AML-193 (cell line): ENCODE measurements at regions not wholly inside any gene's neighbourhood (a gene's known extent, or its start where the extent isn't known, plus 50 kb on each side); places are given as distances from the start of the nearest gene placed in this dataset.

Experiments
- DNase-seq, 2 experiments: peaks; one replicate each; lab custom pipeline; 2025; lab: John Stamatoyannopoulos, UW

DNA sequence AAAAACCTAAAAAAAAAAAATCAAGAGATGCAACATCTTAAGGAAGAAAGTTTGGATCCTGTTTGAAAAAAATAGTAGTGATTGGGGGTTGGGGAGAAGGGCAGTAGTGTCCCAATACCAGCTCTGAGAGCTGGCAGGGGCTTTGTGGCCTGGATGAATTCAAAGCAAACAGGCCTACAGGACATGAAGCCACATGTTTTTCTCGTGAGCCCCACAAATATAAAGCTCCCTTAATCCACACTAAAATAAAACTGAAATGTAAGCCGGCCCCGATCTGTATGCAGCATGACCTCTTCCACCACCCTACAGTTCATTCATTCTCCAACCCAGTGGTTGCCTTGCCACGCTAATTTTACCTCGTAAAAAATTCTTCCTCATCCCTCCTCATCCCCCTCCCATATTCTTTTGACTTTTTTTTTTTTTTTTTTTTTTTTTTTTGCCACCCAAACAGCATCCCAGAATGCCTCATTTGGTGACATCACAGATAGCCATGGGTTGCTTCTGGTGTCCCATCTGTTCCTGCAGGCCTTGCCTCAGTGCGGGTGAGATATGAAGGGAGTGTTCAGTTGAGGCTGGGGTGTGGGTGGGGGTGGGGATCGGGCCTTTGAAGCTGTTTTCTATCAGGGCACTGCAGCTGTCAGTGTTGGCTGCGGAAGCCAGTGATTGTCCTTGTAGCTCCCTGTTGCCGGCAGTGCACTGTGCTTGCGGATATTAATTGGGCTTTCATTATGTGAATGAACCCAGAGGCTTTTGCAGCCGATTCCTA, 81.6 kb upstream of the NFIB start:
- DNase-seq: no peak

DNA sequence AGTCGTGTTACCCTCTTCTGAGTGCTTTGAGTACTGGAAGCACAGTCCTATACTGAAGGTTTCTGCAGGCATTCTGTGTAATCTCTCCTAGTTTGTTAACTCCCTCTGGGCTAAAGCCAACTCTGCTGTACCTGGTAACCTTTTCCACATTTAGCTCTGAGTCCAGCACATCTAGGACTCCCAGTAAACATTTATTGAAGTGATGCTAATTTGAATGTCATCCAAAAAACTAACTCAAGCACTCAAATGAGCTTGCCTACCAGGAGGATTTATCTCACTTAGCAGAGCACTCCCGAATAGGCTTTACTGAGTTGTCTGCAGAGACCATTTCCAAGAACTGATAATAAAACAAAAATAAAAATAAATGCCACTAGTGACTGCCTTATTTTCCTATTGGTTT, 79.5 kb upstream of the NFIB start:
- no peak for DNase-seq

DNA sequence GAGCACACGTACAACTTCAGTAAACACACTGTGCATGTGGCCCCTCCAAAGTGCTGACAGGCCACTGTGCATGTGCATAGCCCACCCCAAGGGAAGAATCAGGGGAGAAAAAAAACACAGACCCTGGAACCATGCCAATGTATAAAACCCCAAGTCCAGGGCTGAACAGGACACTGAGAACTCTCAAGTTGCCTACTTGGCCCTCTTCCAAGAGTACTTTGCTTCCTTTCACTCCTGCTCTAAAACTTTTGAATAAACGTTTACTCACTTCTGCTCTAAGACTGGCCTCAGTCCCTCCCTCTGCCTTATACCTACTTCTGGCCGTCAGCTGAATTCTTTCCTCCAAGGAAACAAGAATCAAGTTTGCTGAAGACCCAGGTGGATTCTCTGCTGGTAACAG, 77.7 kb upstream of the NFIB start:
- DNase-seq: no peak

DNA sequence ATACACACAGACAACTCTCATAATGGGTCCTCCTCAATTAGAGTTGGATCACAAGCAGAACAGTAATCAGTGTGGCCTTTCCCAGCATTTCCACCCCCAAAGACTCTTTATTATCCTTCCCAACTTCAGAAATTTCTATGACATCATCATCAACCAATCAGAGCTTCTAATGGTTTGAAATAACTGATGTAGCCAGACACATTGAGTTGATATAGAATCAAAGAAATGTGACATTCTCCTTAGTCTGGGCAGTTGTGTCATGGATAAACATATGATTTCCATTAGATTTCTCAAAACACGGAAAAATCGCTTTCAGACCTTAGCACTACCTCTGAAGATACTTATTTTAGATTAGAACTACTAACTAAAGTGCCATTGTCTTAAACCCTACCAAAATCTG, 75.7 kb upstream of the NFIB start:
- no peak for DNase-seq

DNA sequence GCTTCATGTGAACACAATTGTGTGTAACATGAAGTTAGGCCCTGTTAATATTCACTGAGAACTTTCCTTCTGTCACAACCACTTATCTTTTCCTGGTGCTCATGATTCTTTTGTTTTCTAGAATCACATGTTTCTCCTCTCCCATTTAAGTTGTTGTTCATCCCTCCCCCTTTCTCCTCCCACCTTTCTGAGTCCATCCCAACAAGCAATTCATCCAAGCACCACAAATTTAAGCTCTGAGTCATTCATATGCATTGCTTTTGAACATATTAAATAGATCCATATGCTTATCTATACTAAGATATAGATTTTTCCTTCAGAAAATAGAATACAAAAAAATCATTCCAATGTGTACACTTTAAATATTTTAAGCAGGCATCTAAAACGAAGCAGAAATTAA, 75.2 kb upstream of the NFIB start:
- DNase-seq: no peak

GRCh38 chr9:14383773-14384172, 69.8 kb upstream of the NFIB start:
- DNase-seq: no peak

DNA sequence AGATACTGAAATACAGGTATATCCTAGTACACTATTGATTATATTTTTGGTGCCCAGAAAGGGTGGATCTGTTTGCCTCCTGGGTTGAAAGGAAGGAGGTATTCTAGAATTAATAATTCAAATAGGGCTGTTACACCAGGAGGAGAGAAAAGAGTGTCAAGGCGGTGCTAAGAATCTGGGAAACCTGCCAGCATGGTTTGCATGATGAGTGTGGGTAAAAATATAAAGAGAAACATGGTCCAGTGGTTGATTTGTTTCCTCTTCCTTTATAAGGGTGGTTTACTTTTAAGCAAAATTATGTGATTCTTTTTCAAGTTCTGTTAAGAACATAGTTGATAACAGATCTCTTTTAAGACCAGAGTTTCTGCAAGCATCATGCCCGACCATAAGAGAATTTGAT, 69.4 kb upstream of the NFIB start:
- DNase-seq: no peak

GRCh38 chr9:14380061-14380836, 66.3 kb upstream of the NFIB start:
- no peak for DNase-seq

- no peak for DNase-seq
These were observed 65.3 kb upstream of the NFIB start for GRCh38 chr9:14379280-14379679.

DNA sequence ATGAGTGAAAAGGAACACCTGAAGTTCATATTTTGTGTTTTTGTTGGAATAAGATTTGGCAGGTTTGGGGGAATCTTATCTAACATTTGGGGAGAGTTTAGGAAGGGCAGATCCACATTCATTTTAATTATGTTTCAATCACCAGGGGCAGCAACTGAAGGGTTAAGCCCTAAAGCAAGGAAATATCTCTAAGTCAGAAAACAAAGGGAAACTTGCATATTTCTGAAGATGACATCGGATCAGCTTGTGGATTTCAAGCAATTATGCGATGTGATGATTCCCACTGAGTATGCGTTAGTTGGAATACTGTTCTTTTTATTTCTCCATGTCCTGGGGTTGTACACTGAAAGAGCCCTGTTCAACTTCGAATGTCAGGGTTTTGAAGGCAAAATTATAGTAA, 59.8 kb upstream of the NFIB start:
- DNase-seq: no peak

DNA sequence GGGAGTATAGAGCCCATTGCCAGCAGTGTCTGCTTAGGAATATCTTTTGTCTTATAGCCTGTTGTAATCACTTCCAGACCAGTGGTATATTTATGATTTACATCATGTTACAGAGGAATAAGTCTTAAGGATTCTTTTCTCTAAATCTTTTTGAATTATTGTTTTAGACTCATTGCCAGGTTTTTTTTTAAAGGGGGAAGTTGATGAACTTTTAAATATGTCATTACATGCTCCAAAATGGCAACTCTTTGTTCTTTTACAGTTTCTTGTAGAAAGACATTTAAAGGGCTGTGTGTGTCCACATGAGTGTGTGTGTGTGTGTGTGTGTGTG, 59.4 kb upstream of the NFIB start:
- no peak for DNase-seq

DNA sequence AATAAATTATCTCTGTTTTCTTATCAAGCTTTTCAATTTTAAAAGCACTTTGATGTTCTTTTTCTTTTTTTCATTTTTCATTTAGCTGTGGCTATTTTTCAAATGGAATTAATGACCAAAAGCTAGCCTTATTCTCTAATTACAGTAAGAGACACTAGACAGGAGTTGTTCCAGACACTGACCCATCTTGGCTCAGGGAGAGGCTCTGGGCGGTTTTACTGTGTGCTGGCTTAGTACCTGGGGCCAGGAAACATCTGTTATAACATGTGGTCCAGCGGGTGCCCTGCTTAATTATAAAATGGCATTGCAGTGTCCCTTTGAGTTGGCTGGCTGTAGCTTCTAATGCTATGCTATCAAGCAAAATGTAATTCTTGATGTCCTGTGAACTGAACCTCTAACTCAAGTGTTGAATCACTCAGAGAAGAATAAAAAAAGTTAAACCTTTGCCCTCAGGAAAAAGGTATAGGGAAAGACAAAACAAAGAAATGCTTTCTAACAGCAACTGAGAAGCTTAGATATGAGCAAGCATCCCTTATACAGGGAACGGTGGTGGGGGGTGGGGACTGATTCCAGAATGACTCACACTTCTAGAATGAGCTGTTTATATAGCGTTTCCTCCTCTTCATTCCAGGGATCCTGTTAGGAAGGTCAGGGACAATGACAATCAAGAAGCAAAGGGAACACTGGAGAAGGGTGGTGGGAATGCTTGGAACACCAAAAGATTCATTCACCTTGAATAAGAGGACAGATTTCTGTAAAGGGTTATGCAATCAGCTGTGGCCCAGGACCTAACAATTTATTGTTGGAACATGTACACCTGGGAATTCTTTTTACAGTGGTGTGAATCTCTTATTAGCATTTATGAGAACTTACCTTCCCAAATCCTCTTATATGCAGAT, 58.7 kb upstream of the NFIB start:
- no peak for DNase-seq

DNA sequence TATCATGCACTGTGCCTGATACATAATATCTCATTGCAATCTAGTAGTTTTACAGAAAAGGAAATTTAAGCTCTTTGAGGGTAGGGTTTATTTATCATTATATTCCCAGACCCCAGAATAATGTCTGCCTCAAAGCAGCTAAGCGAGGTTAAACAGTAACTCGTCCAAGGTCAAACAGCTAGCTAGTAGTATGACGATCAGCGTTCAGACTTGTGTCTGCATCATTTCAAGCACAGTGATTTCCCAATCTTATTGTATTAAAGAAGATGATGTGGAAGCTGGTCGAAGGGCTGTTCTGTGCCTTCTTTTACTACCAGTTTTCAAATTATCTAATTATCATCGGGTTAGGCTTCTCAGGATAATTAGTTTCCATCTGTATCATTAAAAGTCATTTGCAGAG, 55.1 kb upstream of the NFIB start:
- no peak for DNase-seq

DNA sequence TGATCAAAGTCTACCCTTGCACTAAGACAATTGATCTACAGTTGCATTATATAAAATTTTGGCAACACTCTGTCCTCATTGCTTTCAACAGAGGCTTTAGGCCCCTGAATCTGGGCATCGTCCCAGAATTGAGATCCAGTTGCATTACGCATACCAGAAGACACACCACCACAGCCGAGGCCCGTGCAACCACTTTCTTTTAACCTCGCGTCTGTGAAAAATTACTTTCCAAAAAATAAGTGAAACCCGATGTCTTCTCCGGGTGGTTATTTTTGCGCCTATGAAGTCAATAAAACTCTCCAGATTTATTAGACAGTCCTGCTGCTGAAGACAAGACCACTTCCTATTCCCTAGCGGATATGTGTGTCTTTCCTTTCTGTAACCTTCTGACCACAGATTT, 52.1 kb upstream of the NFIB start:
- no peak for DNase-seq

DNA sequence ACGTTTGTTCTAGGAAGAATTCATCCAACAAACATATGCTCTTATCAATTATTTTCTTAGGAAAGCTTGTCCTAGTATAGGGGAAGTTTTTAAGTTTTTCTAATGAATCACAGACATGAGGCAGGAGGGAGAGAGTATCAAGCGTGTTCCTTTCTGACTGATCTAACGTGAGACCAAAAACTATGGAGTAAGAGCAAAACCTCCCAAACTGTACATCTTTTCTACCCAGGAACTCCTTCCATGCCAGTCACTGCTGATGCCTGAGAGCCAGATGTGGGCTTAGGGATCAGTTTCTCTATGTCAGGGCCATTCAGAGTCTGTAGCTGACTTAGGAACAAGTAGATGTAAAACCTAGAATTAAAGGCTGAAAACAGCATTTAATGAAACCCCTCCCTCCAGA, 51.7 kb upstream of the NFIB start:
- no peak for DNase-seq
